ENCODE measurements at regions not wholly inside any gene's neighbourhood (a gene's known extent, or its start where the extent isn't known, plus 50 kb on each side); places are given as distances from the start of the nearest gene placed in this dataset.

DNA sequence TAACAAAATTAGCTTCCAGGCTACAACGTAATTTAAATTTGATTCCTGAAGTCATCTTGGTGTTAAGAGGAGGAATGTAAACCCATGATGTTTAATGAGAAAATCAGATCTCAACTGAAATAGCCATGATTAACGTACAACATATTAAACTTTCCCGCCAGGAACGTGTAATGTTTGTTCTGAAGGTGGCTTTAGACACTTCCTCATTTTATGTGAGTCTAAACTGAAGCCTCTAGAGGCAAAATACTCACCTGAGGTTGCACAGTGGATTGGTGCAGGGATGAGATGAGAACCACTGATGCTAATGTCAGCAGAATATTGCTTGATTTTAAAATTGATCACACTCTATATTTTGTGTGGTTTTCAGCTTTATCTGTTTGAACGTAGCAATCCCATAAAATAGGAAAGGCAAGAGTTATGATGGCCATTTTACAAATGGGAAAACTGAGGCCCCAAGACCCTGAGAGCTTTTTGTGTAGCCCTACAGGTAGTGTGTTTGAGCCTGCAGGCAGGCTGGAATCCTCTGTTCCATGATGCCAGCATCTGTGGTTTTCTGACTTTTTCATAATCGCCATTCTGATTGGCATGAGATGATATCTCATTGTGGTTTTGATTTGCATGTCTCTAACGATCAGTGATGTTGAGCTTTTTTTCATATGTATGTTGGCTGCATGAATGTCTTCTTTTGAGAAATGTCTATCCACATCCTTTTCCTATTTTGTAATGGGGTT is 243.7 kb upstream of the BMPER start:
- TF ChIP-seq, protein P1, sequence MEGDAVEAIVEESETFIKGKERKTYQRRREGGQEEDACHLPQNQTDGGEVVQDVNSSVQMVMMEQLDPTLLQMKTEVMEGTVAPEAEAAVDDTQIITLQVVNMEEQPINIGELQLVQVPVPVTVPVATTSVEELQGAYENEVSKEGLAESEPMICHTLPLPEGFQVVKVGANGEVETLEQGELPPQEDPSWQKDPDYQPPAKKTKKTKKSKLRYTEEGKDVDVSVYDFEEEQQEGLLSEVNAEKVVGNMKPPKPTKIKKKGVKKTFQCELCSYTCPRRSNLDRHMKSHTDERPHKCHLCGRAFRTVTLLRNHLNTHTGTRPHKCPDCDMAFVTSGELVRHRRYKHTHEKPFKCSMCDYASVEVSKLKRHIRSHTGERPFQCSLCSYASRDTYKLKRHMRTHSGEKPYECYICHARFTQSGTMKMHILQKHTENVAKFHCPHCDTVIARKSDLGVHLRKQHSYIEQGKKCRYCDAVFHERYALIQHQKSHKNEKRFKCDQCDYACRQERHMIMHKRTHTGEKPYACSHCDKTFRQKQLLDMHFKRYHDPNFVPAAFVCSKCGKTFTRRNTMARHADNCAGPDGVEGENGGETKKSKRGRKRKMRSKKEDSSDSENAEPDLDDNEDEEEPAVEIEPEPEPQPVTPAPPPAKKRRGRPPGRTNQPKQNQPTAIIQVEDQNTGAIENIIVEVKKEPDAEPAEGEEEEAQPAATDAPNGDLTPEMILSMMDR (IDR thresholded peaks at IDR 0.05; ENCODE audit: low read length): no peak
- TF ChIP-seq EZH2phosphoT487 (IDR thresholded peaks at IDR 0.05; ENCODE audit: low read length) (no peak), EZH2 (optimal IDR thresholded peaks at IDR 0.05; ENCODE audit: low read depth, low read length) (no peak)

All from MM.1S (cell line).